B cell (primary cell): ENCODE measurements at regions not wholly inside any gene's neighbourhood (a gene's known extent, or its start where the extent isn't known, plus 50 kb on each side); places are given as distances from the start of the nearest gene placed in this dataset.

Experiments used
- ATAC-seq: fragments of 200-7000 bp; cut with Tn5 transposase; one replicate; pipeline ENCODE4 v1.10.0; 2021; ENCODE audit warnings: low read depth, mild to moderate bottlenecking, moderate number of reproducible peaks, moderate library complexity
- CTCF ChIA-PET: fragments of 350-600 bp; sonication (Branson Sonifier 250); formaldehyde crosslinking; loops from one replicate; lab custom pipeline; 2021; ENCODE audit warnings: antibody characterized with exemption, inconsistent platforms; lab: Charles Lee
- POLR2A ChIA-PET: fragments of 350-600 bp; sonication (Branson Sonifier 250); formaldehyde crosslinking; loops from one replicate; lab custom pipeline; 2021; ENCODE audit warnings: antibody characterized with exemption; lab: Charles Lee
- DNase-seq: peaks from one replicate; pipeline ENCODE4 v3.0.0; 2013
- H2AFZ ChIP-seq: 2 replicates; pipeline ENCODE4 v1.6.1; 2012; ENCODE audit warnings: mild to moderate bottlenecking, low read depth, low read length; ENCODE audit not compliant: insufficient read depth, poor library complexity, severe bottlenecking
- H3K27ac ChIP-seq, 2 donors: 1 replicate in 1 of 2; 2 replicates in 1 of 2; pipeline ENCODE4 v1.5.1; 2012 to 2013; ENCODE audit warnings: low read length in 2 of 2, mild to moderate bottlenecking in 2 of 2, moderate library complexity in 1 of 2
- H3K27me3 ChIP-seq, 4 experiments: fragments of 200-600 bp in 1 of 4; sonication (generic) in 1 of 4; replicated peaks in 1 of 4; 1 replicate in 2 of 4; 2 replicates in 2 of 4; pipeline versions ENCODE4 v1.6.1 to v1.7.0; 2013 to 2016; ENCODE audit warnings: low read length in 3 of 4, mild to moderate bottlenecking in 2 of 4, mixed read lengths in 1 of 4, moderate library complexity in 1 of 4; ENCODE audit not compliant: insufficient read depth in 4 of 4, control insufficient read depth in 3 of 4; ENCODE audit errors: control extremely low read depth in 1 of 4
- H3K36me3 ChIP-seq, 2 experiments: replicated peaks in 1 of 2; 1 replicate in 1 of 2; 2 replicates in 1 of 2; pipeline versions ENCODE4 v1.6.1 to v1.7.1; 2013; ENCODE audit warnings: low read length in 1 of 2; ENCODE audit not compliant: insufficient read depth in 2 of 2, control insufficient read depth in 1 of 2; ENCODE audit errors: control extremely low read depth in 1 of 2, extremely low read depth in 1 of 2
- H3K4me1 ChIP-seq, 2 donors: fragments of 200-600 bp in 1 of 2; sonication (generic) in 1 of 2; 1 replicate in 1 of 2; 2 replicates in 1 of 2; pipeline versions ENCODE4 v1.5.1 to v1.6.1; 2013 to 2017; ENCODE audit warnings: low read length in 2 of 2; ENCODE audit not compliant: control insufficient read depth in 2 of 2, insufficient read depth in 2 of 2
- H3K4me2 ChIP-seq: replicated peaks from 2 replicates; pipeline ENCODE3; 2012; ENCODE audit warnings: mild to moderate bottlenecking, low read depth, low read length; ENCODE audit not compliant: poor library complexity, severe bottlenecking
- H3K4me3 ChIP-seq, 5 experiments: fragments of 200-600 bp in 1 of 5; sonication (generic) in 1 of 5; 1 replicate in 3 of 5; 2 replicates in 2 of 5; pipeline versions ENCODE4 v1.5.1 to v1.7.0; 2011 to 2016; ENCODE audit warnings: low read length in 4 of 5, mild to moderate bottlenecking in 4 of 5, low read depth in 2 of 5, control low read depth in 1 of 5, moderate library complexity in 1 of 5; ENCODE audit not compliant: insufficient read depth in 1 of 5; ENCODE audit errors: control extremely low read depth in 1 of 5, extremely low read depth in 1 of 5
- H3K79me2 ChIP-seq: fragments of 200-600 bp; sonication (generic); one replicate; pipeline ENCODE4 v1.6.0; 2016; ENCODE audit warnings: low read length; ENCODE audit not compliant: control insufficient read depth, insufficient read depth
- H3K9ac ChIP-seq: fragments of 200-600 bp; sonication (generic); 2 replicates; pipeline ENCODE4 v1.6.1; 2017; ENCODE audit warnings: mild to moderate bottlenecking, low read length, moderate library complexity
- H3K9me3 ChIP-seq, 3 donors: one replicate each; pipeline versions ENCODE4 v1.6.1 to v1.7.1; 2013; ENCODE audit warnings: low read length in 2 of 3; ENCODE audit not compliant: control insufficient read depth in 2 of 3, insufficient read depth in 1 of 3; ENCODE audit errors: control extremely low read depth in 1 of 3
- H4K20me1 ChIP-seq: 2 replicates; pipeline ENCODE4 v1.6.0; 2012; ENCODE audit warnings: mild to moderate bottlenecking, low read length; ENCODE audit not compliant: insufficient read depth, control insufficient read depth, poor library complexity, severe bottlenecking
- H3K27ac Mint-ChIP-seq: one replicate; pipeline ENCODE4 v1.8.0; 2021; ENCODE audit warnings: mixed read lengths
- H3K27me3 Mint-ChIP-seq: one replicate; pipeline ENCODE4 v1.8.0; 2021; ENCODE audit warnings: mixed read lengths
- H3K4me1 Mint-ChIP-seq: one replicate; pipeline ENCODE4 v1.8.0; 2021; ENCODE audit warnings: mixed read lengths
- H3K4me3 Mint-ChIP-seq: one replicate; pipeline ENCODE4 v1.8.0; 2021; ENCODE audit warnings: mixed read lengths
- H3K9me3 Mint-ChIP-seq: one replicate; pipeline ENCODE4 v1.8.0; 2022; ENCODE audit warnings: mixed read lengths; ENCODE audit not compliant: insufficient read depth
- EZH2 ChIP-seq: IDR thresholded peaks from 2 replicates; pipeline ENCODE4 v1.6.1; 2012; ENCODE audit warnings: borderline replicate concordance, low read depth, mild to moderate bottlenecking, moderate library complexity, low read length; ENCODE audit not compliant: insufficient read depth, poor library complexity, severe bottlenecking
- WGBS: methylation state at CpG from one replicate; pipeline ENCODE4 v1.1.5; 2013; ENCODE audit warnings: missing lambda C conversion rate; ENCODE audit not compliant: insufficient coverage; 5-methylcytosine and 5-hydroxymethylcytosine counted together
- intact Hi-C: fragments of 100-400 bp; cut with micrococcal nuclease; formaldehyde crosslinking; loops from one replicate; pipeline ENCODE4 v1.10.0; 2022
- TF ChIP-seq, protein P1 (sequence below): fragments of 200-600 bp; IDR thresholded peaks from one replicate; pipeline ENCODE4 v1.8.0; 2022; ENCODE audit warnings: antibody characterized with exemption, mild to moderate bottlenecking

- H3K4me1 ChIP-seq: no peaks in the 10 kb centered on the region
- no peaks in the 10 kb centered on the region for H3K79me2 ChIP-seq
- no peaks in the 10 kb centered on the region for H4K20me1 ChIP-seq
- H3K27ac ChIP-seq: no peak overlapping the region
- CTCF ChIA-PET: no interaction called here
- H3K4me1 Mint-ChIP-seq: peaks cover 2% of the 10 kb centered on the region
- DNase-seq (peak; percentile 21), ATAC-seq (no peak)
- intact Hi-C loops: no loop called here
- no peak overlapping the region for H3K4me3 ChIP-seq
- H3K9me3 Mint-ChIP-seq: no peaks in the 10 kb centered on the region
- H3K27me3 ChIP-seq: no peaks in the 10 kb centered on the region
- no peak for TF ChIP-seq EZH2
- TF ChIP-seq, protein P1, sequence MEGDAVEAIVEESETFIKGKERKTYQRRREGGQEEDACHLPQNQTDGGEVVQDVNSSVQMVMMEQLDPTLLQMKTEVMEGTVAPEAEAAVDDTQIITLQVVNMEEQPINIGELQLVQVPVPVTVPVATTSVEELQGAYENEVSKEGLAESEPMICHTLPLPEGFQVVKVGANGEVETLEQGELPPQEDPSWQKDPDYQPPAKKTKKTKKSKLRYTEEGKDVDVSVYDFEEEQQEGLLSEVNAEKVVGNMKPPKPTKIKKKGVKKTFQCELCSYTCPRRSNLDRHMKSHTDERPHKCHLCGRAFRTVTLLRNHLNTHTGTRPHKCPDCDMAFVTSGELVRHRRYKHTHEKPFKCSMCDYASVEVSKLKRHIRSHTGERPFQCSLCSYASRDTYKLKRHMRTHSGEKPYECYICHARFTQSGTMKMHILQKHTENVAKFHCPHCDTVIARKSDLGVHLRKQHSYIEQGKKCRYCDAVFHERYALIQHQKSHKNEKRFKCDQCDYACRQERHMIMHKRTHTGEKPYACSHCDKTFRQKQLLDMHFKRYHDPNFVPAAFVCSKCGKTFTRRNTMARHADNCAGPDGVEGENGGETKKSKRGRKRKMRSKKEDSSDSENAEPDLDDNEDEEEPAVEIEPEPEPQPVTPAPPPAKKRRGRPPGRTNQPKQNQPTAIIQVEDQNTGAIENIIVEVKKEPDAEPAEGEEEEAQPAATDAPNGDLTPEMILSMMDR: no peak
- no peak overlapping the region for H3K27ac Mint-ChIP-seq
- H3K9ac ChIP-seq: no peak overlapping the region
- H3K4me3 Mint-ChIP-seq: no peak overlapping the region
- POLR2A ChIA-PET: no interaction called here
- H3K27me3 Mint-ChIP-seq: no peaks in the 10 kb centered on the region
- H3K36me3 ChIP-seq: no peaks in the 10 kb centered on the region
- H2AFZ ChIP-seq: no peak overlapping the region
- H3K9me3 ChIP-seq: no peaks in the 10 kb centered on the region
- no peak overlapping the region for H3K4me2 ChIP-seq
- WGBS: no CpG with 5 or more reads among the region's 6 CpGs
Observed at GRCh38 chrX:113529426-113530013, 688.9 kb upstream of the AMOT start.

DNA sequence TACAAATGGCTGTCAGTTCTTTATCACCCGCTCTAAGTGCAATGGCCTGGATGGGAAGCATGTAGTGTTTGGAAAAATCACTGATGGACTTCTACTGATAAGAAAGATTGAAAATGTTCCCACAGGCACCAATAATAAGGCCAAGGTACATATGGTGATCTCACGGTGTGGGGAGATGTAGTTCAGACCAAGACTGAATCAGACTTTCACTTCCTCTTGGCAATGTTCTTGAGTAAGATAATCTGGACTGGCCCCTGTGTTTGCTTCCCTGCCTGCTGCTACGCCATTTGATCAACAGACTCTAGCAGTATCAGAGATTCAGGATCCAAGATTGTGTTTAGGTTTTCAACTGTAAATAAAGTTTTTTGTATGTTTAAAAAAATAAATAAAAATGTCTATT lies 682.2 kb upstream of the AMOT start:
- POLR2A ChIA-PET: no interaction called here
- Histone ChIP-seq H3K9me3 (no peaks in the 10 kb centered on the region), H3K36me3 (no peaks in the 10 kb centered on the region), H3K27ac (no peak overlapping the region), H3K4me1 (peaks cover 5 to 6% of the 10 kb centered on the region in 2 donors), H4K20me1 (no peaks in the 10 kb centered on the region), H3K27me3 (no peaks in the 10 kb centered on the region), H3K4me3 (no peak overlapping the region), H3K4me2 (no peak overlapping the region), H3K9ac (no peak overlapping the region), H3K79me2 (no peaks in the 10 kb centered on the region), H2AFZ (no peak overlapping the region)
- intact Hi-C loops: no loop called here
- TF ChIP-seq, protein P1: no peak
- no peak for TF ChIP-seq EZH2
- CTCF ChIA-PET: no interaction called here
- no CpG with 5 or more reads among the region's 3 CpGs for WGBS
- H3K4me1 Mint-ChIP-seq: peaks cover 12% of the 10 kb centered on the region
- H3K4me3 Mint-ChIP-seq: no peak overlapping the region
- DNase-seq (peak; percentile 40), ATAC-seq (peak; percentile 77)
- no peaks in the 10 kb centered on the region for H3K27me3 Mint-ChIP-seq
- no peaks in the 10 kb centered on the region for H3K9me3 Mint-ChIP-seq
- H3K27ac Mint-ChIP-seq: no peak overlapping the region
